ENCODE measurements at regions not wholly inside any gene's neighbourhood (a gene's known extent, or its start where the extent isn't known, plus 50 kb on each side); places are given as distances from the start of the nearest gene placed in this dataset.
A peak's percentile ranks its signal among the peaks of the same experiment; 100 is the strongest.

GRCh38 chr17:77451894-77452852, 311.4 kb downstream of the SEC14L1 start (continued):
- TF ChIP-seq ZNF160 (CRISPR knock-in tag; IDR thresholded peaks at IDR 0.05) (no peak), ZNF616 (CRISPR knock-in tag; IDR thresholded peaks at IDR 0.05; ENCODE audit: low read depth) (no peak), ARNTL (CRISPR knock-in tag; IDR thresholded peaks at IDR 0.05) (no peak), HOXA9 (CRISPR knock-in tag; IDR thresholded peaks at IDR 0.05; ENCODE audit: borderline replicate concordance) (no peak), ZEB1 (IDR thresholded peaks at IDR 0.05; ENCODE audit: insufficient replicate concordance, low read depth) (no peak), MAFG (CRISPR knock-in tag; IDR thresholded peaks at IDR 0.05) (no peak), SP1 (IDR thresholded peaks at IDR 0.05) (no peak), SP1 (CRISPR knock-in tag; IDR thresholded peaks at IDR 0.05) (0 out of 2 replicates have a peak, but pooled peaks have one; percentile 46), POLR2AphosphoS2 (IDR thresholded peaks at IDR 0.05; ENCODE audit: low read depth, low read length) (peak; percentile 29; the same call in 1 of the 2 replicates), MYC (CRISPR knock-in tag; IDR thresholded peaks at IDR 0.05; ENCODE audit: borderline replicate concordance) (0 out of 2 replicates have a peak, but pooled peaks have one; percentile 17), ATF2 (CRISPR knock-in tag; IDR thresholded peaks at IDR 0.05) (no peak), ZNF230 (CRISPR knock-in tag; IDR thresholded peaks at IDR 0.05) (peak; percentile 44; the same call in 1 of the 2 replicates), ZNF24 (IDR thresholded peaks at IDR 0.05) (no peak), SP5 (CRISPR knock-in tag; IDR thresholded peaks at IDR 0.05; ENCODE audit: borderline replicate concordance, low read depth) (no peak), CTCF (CRISPR knock-in tag; IDR thresholded peaks at IDR 0.05) (no peak), FIP1L1 (IDR thresholded peaks at IDR 0.05; ENCODE audit: borderline replicate concordance, insufficient read depth, low read depth, low read length) (no peak), ZNF362 (CRISPR knock-in tag; IDR thresholded peaks at IDR 0.05; ENCODE audit: borderline replicate concordance) (no peak), STAT5B (CRISPR knock-in tag; IDR thresholded peaks at IDR 0.05) (no peak), RXRB (CRISPR knock-in tag; IDR thresholded peaks at IDR 0.05; ENCODE audit: borderline replicate concordance) (no peak; the same call in 1 of the 2 replicates), NCOR1 (IDR thresholded peaks at IDR 0.05; ENCODE audit: borderline replicate concordance, low read length) (no peak), E2F1 (CRISPR knock-in tag; IDR thresholded peaks at IDR 0.05) (no peak; the same call in 1 of the 2 replicates), ZFP36 (IDR thresholded peaks at IDR 0.05; ENCODE audit: borderline replicate concordance, low read depth, low read length, partially characterized antibody) (no peak), ZIK1 (CRISPR knock-in tag; IDR thresholded peaks at IDR 0.05; ENCODE audit: borderline replicate concordance, low read depth) (no peak), ZNF598 (CRISPR knock-in tag; IDR thresholded peaks at IDR 0.05; ENCODE audit: borderline replicate concordance) (no peak)

Measured in HepG2 (cell line).